GM12872 (cell line): ENCODE measurements at regions not wholly inside any gene's neighbourhood (a gene's known extent, or its start where the extent isn't known, plus 50 kb on each side); places are given as distances from the start of the nearest gene placed in this dataset.

Source experiments
- TF ChIP-seq, protein P1 (sequence below): IDR thresholded peaks from 3 replicates; pipeline ENCODE4 v1.5.1; 2011; ENCODE audit warnings: low read depth, mild to moderate bottlenecking, low read length, moderate library complexity; ENCODE audit not compliant: insufficient read depth

DNA sequence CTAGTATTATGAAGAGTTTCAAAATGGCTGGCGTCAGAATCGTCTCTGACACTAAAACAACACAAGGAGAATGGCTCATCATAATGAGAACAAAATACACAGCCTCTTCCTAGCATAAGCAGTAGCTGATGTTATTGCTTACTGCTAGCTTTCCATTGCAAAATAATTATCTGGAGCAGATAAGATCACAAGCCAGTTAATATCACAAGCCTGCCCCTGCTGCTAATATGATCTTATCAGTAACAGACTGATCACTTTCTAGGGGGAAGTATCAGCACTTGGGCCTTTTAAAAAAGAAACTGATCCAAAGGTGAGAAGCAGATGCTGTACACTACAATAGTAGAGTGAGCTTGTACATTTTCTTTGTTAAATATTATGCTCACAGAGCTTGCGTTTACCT lies 554.8 kb upstream of the PABPC4L start:
- TF ChIP-seq, protein P1, sequence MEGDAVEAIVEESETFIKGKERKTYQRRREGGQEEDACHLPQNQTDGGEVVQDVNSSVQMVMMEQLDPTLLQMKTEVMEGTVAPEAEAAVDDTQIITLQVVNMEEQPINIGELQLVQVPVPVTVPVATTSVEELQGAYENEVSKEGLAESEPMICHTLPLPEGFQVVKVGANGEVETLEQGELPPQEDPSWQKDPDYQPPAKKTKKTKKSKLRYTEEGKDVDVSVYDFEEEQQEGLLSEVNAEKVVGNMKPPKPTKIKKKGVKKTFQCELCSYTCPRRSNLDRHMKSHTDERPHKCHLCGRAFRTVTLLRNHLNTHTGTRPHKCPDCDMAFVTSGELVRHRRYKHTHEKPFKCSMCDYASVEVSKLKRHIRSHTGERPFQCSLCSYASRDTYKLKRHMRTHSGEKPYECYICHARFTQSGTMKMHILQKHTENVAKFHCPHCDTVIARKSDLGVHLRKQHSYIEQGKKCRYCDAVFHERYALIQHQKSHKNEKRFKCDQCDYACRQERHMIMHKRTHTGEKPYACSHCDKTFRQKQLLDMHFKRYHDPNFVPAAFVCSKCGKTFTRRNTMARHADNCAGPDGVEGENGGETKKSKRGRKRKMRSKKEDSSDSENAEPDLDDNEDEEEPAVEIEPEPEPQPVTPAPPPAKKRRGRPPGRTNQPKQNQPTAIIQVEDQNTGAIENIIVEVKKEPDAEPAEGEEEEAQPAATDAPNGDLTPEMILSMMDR = no peak

DNA sequence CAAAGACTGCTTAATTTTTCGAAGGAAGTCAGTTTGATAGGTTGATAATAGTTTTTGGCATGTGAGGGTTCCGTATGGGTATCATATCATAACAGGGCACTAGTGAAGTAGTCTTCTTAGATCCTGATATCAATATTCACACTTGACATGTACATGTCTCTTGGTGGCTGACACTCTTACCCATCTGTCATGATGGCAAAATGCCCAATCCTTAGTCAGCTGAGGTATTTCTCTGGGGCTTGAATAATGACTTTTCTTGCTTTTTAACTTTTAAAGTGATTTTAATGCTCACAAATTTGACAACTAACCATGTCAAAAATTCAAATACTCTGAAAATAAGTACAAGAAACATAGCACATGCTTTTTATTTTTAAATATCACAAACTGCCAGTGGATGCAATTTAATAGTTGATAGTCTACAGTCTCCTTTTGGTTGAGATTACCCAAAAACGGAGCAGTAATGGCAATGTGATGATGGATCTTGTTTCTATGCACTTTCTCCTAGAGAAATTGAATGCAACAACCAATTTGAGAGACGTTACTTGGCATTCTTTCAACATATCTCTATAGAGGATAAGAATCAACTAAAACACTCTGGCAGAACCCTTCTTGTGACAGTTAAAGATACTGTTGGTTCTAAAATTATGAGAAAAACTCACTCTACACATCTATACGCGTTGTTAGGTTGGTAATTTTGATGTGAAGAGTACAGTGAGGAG lies 552.9 kb upstream of the PABPC4L start:
- TF ChIP-seq, protein P1 = no peak

DNA sequence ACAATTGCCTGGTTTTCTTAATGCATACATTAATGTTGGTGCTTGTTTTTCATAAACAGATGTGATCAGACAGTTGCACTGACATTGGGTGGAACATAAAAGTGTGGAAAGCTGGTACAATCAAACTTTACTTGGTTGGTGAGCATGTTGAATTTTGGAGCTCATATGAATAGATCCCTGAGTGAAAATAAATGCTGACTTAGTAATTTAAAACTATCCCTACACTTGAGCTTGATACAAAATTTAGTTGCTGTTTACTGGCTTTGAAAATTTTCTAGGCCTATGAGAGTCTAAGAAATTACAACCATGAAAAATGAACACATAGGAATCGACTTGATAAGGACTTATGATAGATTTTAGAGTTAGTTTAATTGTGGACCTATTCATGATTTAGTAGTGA lies 551.8 kb upstream of the PABPC4L start:
- TF ChIP-seq, protein P1 = no peak

DNA sequence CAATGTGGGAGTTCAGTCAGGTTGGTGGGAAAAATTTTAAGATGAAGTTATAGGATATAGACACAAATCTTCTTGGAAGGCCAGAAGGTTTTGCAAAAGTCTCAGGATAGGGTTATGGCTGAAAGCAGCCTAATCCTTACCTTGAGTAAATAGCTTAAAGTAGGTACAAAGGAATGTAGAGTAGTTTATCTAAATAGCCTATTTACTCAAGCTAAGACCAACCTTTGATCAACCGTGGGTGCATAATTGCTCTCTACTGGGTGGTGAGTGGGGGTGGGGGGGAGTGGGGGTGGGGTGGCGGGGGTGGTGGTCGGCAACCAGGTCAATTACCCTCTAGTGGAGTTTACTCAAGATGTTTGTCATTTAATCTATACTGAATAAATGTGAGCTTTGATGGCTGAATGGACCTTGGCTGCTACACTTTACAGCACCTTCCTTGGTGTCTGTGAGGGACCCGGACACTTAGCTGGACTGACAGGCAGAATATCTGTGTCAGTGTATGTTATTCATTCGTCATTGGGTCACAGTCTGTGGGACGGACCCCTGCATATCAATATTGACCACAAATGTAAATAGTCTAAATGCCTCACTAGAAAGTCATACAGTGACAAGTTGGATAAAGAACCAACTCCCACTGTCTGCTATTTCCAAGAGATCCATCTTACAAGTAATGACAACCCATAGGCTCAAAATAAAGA lies 545.7 kb upstream of the PABPC4L start:
- TF ChIP-seq, protein P1 = no peak

DNA sequence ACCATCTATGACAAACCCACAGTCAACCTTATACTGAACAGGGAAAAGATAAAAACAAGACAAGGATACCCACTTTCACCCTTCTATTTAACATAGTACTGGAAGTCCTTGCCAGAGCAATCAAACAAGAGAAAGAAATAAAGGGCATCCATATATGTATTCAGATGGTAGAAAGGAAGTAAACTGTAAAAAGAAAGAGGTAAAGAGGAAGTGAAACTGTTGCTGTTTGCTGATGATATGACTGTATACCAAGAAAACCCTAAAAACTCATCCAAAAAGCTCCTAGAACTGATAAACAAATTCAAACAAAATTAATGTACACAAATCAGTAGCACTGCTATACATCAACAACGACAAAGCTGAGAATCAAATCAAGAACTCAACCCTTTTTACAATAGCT lies 538.7 kb upstream of the PABPC4L start:
- TF ChIP-seq, protein P1 = no peak

DNA sequence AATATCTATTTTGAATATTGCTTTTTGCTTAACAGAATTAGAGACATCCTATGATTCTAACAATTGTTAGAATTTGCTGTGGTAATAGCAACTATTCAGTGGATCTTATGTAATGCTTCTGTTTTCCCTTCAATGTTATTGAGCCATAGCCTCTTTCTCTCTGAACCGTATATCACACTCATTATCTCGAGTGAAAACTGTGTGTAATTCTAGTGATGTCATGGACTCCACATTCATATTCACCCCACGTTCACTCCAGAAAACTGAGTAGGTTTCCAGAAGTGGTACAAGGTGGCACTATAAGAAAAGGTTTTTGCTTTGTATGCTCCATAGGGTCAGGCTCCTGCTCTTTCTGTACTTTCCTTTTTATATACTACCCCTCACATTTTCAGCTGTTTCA lies 534.3 kb upstream of the PABPC4L start:
- TF ChIP-seq, protein P1 = no peak

DNA sequence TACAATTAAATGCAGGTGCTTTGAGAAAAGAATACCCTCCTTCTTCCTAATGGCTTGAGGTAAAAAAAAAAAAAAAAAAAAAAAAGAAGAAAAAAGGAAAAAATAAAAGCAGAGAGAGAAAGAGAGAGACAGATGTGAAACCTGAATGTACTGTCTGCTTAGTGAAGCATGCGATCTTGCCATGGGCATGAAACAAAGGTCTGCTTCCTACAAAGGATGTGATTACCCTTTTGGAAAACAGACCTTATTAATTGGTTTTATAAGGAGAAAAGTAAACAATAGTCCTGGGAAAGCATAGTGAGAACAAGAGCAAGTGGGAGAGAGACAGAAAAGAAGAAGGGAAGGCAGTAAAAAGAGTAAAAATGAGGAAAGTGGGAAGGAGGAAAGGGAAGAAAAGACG lies 526.1 kb upstream of the PABPC4L start:
- TF ChIP-seq, protein P1 = no peak
